Right renal cortex interstitium (tissue), 3 donors: ENCODE measurements at regions not wholly inside any gene's neighbourhood (a gene's known extent, or its start where the extent isn't known, plus 50 kb on each side); places are given as distances from the start of the nearest gene placed in this dataset.

Experiments used
- DNase-seq, 3 donors: peaks; one replicate each; pipeline ENCODE4 v3.0.0-alpha.2; 2013; ENCODE audit warnings: low read depth in 3 of 3, low spot score in 2 of 3

DNA sequence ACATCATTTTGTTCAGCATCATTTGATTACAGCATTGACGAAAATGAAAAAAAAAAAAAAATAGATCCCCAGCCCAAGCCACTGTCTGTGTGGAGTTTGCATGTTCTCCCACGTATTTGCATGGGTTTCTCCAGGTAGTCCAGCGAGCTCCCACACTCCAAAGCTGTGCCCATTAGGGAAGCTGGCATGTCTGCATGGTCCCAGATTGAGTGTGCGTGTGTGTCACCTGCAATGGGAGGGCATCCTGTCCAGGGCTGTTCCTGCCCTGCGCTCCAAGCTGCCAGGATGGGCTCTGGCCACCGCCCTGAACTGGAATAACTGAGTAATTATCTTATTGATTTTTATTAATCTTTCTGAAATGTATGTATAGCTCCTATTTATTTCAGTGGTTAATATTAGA lies 88.6 kb downstream of the KLF12 start:
- DNase-seq: no peak

DNA sequence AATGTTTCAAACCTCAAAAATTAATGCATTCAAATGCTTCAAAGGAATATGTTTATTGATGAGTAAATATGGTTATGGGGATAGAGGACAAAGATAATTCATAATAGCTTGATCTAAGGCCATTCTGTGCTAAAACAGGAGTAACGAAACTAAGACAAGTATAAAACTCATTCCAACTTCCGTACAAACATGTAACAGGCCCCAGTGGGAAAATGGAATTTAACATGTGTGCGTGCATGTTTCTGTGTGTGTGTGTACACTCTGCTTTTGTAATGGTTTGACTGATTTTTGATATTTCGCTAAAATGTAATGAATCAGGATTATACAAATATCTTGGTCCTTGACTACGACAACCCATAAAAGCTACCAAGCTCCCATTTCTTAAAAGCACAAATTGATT lies 91.0 kb downstream of the KLF12 start:
- DNase-seq: no peak

DNA sequence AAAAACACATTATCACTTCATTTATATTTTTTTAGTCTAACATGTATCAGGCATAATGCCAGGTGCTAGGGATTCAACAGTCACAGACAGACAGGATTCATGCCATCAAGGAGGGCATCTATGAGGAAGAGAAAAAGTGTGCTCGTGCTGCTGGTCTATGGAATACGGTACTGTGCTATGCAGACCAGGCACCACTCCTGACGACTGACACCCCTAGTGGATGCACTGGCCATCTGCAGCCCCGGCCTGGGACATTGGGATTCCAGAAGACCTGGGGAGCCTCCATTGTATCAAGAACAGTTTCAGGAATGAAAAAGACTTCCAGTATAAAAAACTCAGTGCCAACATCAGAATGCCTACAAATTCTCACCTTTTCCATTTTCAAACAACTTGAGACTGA lies 94.0 kb downstream of the KLF12 start:
- DNase-seq: no peak

DNA sequence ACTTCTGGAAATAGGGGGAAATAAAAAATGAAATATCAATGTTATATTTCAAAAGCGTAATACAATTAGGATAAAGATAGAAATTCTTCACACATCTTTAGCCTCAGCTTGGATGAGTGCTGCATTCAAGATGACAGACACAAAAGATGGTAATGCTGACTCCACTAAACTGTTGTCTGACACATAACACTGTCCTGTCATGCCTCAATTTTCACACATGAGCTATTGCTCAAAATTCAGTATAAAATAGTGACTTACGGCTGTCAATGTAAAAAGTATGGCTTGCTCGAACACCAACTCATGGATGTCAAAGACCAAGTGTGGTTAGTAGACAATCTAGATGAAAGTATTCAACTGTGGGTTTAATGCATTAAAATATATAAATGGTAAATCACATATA lies 94.5 kb downstream of the KLF12 start:
- DNase-seq: no peak

DNA sequence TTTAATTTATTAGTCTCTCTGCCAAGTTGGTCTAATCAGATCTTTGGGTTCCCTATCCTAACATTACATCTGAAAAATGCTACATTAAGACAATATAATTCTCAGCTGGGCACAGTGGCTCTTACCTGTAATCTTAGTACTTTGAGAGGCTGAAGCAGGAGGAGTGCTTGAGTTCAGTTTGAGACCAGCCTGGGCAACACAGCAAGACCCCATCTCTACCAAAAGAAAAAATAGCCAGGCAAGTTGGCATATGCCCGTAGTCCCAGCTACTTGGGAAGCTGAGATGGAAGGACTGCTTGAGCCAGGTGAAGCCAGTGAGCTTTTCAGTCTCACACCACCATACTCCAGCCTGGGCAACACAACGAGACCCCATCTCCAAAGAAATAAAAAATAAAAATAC lies 95.0 kb downstream of the KLF12 start:
- no peak for DNase-seq

DNA sequence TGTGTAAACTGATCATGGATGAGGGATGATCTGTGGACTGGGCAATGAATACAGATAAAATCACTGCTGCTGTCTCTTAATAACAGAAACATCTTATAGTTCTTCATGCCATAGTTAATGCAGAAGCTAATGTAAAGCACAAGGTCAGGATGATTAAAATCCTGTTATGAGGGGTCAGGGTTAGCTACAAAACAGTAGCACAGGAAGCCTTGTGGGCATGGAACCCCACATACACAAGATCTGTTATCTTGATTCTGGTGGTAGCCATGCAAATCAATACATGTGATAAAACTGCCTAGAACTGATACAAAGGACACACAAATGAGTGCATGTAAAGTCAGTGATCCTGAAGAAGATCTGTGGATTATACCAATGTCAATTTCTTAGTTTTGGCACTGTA lies 96.4 kb downstream of the KLF12 start:
- DNase-seq: no peak

DNA sequence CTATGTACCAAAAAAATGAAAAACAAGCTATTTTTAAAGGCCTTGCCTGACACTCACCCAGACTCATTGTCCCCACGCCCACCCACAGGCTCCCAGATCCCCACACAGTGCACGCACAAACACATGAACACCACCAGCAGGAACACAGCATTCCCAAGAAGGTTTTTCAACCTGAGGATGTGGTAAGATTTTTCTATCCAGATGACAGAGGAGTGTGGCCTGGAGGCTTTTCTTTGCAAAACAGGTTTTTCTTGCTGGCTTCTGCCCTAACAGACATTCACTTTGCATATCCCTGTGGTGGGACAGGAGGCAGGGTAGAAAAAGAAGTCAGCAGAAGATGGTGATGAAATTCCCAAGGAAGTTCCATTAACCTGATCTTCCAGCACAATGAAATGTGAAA lies 97.8 kb downstream of the KLF12 start:
- no peak for DNase-seq

DNA sequence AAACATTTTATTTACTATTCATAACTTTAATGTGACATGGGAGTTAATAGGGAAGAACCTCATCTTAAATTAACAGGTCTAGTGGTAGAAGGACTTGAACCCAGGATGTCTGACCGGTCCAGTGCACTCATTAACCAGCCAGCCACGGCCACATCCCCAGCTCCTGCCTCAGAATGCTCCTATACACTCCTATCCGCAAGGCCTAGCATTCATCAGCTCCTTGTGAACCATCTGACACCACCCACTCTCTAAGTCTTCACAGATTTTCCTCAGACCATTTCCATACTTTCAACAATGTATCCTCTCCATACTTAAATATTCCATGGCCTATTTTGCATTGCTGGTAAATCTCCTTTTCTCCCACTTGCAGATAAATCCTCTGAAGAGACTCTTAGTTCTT lies 98.3 kb downstream of the KLF12 start:
- no peak for DNase-seq

DNA sequence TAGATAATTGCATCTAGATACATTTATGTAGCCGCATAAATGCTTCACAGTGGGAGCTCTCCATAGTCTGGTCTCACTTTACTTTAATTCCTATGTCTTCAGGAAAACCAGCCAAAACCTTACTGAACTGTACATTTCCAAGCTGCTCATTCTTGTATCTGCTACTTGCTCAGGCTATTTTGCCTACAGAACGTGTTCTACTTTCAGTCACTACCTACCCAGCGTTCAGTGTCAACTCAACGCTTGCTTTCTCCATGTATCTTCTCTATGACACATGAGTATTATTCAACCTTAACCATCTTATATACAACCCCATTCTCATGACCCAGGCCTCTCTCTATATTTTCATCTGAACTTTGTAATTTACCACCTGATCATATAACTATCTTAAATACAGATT lies 101.9 kb downstream of the KLF12 start:
- DNase-seq: no peak

DNA sequence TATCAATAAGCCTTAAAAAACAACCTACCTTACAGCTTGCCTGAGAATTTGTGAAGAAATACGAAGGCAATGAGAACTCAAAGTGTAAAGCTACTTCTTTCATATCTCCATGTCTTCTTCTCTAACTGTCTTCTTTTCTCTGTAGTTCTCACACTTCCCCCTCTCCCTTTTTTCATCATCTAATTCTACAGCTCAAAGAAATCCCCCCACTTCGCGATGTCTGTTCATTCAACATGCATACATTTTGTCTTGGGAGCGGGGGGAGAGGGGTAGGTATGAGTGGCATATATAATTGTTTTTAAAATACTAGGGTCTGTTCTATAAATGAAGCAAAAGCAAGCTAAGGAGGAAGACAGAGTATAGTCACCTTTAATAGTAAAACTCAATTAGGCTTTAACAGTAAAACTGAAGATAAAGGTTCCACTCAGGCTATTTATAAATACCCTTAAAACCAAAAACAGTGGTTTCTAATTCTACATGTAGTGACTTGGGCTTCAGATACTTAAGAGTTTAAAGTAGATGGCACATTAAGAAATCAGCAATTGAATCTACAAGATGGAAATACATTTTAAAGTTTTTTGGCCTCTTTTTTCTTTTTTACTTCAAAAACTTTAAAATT lies 106.9 kb downstream of the KLF12 start:
- DNase-seq: no peak

DNA sequence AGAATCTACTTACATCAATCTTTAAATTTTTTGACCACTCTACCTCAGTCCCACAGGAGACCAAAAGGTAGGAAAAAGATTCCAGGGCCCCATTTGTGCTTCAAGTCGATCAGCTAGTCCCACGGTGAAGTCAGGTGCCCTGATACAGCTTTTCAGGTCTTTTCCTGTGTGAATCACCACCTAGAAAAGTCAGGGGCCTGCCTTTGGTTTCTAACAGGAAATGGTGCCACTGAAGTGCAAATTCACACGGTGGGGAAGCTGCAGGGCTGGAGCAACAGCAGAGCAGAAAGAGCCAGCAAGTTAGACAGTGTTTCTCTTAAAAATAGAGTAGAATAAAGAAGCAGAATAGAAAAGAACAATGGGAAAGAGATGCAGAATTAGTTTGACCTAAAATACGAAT lies 107.5 kb downstream of the KLF12 start:
- DNase-seq: no peak

DNA sequence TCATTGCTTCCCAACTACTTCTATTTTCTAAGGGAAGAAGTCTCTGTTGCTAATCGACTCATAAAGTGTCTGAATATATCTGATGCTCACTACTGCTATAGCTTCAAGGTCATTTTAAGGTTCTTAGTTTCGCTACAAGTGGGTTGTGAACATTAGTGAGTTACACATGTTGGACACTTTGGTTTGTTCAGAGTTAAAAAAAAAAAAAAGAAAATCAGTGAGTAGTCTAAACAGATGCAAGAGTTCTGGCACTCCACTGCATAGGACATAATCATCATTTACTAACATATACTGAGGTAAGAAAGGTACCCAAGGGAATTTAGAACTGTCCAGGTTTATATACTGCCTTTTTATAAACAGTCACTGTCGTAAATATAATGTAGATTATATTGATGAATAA lies 108.8 kb downstream of the KLF12 start:
- DNase-seq: no peak

DNA sequence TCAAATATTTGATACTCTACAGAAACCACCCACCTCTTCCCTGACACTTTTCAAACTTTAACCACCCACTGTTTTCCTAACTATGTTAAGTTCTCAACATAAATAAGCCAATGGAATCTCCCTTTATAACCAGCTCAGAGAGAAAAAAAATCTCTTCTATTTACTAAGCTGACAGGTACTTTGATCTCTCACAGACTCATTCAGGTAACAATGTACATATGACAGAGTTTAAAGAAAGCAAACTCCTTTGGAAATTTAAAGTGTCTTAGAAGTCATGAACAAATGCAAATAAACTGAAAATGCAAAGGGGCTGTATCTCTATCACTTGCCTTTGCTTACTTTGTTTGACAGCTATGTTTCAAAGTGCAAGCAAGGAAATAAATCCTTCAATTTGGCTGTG lies 109.3 kb downstream of the KLF12 start:
- no peak for DNase-seq

DNA sequence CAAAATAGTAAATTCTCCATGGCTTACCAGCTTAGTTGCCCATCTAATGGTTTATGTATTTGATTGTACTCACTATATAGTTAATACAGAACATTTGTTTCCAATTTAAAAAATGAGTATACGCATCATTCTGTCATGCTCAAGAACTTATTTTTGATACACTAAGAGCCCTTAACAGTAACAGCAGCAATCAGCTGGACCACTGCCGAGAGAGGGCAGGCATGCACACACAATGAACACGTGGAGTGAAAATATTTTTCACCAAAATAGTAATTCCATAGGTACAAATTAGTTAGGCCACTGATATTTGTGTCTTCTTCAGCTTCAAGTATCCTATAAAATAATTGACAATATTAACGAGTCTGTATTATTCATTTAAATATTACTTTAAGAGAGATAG lies 109.9 kb downstream of the KLF12 start:
- DNase-seq: no peak

DNA sequence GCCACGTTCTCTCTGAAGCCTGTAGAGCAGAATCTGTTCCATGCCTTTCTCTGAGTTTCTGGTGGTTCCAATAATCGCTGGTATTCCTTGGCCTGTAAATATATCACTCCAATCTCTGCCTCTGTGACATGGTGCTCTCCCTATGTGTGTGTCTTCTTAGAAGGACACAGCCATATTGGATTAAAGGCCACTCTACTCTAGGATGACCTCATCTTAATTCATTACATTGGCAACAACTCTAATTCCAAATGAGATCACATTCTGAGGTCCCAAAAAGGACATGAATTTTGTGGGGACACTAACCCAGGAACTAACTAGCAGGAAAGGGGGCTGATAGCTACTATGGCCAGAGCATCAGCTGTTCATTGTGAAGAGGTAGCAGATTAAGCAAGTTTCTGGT lies 110.7 kb downstream of the KLF12 start:
- no peak for DNase-seq

DNA sequence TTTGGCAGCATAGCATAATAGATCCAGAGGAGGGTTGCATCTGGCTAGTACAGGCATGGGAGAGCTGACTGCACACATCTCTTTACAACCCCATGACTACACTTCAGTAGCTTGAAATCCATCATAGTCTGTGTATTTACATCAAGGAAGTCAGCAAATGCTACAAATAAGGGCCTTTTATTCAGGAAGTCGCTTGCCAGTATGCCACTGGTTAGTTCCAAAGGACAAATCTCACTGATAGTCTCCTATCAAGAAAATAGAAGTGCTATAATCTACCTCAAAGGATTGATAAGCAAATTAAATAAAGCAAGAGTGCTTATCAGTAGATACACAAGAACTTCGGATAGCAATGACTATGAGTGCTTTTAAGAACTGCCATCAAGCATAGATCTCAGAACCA lies 112.7 kb downstream of the KLF12 start:
- DNase-seq: no peak

DNA sequence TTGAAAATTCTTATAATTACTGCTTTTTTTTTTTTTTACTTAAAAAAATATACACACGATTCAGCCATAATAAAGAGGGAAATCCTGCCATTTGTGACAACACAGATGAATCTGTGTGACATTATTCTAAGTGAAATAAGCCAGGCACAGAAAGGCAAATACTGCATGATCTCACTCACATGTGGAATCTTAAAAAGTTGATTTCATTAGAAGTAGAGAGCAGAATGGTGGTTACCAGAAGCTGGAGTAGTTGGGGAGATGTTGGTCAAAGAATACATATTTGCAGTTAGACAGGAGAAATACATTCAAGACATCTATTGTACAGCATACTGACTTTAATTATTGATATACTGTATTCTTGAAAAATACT lies 116.2 kb downstream of the KLF12 start:
- no peak for DNase-seq

DNA sequence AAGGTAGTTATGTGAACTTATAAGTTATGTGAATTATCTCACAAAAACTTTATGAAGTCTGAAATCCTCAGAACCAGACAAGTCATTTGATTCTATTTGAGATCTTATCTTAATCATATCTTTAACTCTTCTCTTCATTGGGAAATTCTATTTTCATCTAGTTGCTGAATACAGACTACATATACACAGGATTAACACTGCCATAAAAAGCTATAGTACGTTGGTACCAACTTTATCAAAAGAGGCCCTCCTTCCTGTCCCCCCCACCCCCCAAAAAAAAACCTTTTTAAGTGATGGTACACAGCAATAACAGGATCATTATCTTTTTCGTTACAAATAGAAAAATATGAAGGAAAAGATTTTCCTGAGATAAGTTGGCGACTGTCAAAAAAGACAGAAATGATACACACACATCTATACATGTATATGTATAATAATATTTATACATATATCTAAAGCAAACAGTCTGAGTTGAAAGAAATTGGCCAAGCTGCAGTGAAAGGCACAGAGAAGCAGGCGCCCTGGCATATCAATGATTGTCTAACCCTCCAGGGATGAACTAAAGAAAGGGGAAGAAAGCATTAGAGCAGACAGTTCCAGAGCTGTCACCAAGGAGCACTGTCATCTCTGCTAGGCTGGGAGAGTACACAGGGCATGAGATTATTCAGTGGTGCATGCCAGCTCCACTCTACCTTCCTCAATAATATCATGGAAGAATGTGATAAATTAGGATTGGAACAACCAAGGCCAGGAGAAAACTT lies 116.7 kb downstream of the KLF12 start:
- DNase-seq: no peak

DNA sequence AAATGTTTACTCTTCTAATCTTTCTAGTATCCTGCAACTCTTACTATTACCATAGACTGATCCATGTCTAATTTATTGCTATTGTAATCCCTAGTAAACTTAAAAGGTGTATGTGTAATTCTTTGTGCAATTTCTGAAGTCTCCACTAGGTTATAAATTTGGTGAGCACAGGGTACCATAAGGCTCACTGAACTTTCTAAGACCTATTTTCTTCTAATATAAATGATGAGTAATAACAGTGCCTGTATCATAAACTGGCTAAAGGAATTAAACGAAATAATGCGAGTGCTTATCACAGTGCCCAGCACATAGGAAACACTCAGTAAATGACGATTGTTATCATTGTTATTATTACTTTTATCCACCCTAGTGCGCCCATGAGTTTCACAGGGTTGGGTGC lies 119.1 kb downstream of the KLF12 start:
- no peak for DNase-seq

DNA sequence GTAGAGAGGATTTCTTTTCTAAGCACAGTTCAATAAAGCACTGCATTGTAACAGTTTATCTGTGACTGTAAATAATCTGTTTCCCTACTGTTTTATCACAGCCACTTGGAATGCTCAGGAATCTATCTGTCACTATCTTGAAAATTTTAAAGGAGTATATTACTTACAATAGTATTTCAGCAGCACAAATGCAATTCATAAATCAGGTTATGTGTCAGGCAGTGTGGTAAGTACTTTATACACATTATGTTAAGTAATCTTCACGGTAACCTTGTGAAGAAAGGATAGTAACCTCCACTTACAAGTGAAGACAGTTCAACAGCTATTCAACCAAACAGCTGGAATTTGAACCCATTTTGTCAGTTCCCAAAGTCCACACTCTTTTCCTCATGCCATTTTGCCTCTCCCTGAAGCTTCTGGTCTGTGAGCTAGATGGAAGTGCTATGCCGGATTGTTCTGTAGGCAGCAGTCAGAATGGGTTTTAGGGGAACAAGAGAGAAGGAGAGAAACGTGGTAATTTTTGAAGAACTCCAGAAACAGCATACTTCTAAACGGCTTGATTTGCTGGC lies 125.0 kb downstream of the KLF12 start:
- DNase-seq: no peak

DNA sequence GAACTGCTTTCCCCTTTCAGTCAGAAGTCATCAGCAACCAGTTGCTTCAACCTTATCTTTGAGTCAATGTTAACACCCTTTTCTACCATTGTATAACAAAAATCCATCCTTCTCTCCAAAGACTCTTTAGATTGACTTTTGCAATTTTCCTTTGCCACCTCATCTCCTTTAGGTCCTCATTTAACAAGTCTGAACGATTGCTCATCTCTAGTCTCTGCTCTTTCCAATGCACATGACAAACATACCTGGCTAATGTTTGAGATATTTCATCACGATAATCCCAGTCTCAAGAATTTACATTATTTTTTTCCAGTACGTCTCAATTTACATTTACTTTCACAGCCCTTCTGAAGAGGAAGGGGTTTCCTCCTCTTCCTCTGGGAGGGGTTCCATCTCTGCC lies 127.5 kb downstream of the KLF12 start:
- DNase-seq: no peak

DNA sequence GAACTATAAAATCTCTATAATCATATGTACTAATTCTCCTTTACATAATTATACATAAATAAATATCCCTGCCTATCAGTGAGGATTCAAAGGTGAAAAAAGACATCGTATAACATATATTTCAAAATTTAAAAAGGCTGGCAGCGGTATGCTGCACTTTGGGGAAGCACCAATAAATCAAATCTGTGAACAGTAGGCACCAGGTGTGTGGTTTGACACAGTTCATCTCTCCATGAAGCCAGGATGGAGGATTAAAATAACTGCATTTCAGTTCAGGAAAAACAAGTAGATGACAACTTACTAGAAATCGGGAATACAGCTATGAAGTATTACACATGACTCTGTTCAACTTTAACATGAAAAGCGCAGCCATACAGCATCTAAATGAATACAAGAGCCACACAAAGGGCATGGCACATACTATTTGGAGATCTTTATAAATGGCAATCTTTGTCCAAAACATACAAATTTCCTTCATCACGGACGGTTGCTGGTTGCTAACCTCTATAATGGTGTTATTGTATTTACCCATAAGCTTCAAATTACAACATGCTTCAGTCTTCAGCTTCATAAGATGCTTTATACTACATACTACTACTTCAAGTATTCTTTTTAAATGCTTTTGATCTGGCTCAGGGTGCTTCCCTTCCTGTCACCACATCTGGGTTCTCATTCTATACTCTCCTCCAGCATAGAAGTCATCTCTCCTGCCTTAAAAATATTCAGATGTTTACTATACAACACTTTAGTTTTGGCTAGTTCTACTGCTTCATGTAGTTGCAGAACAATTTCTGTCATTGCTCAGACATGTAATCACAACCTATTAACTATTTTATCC lies 128.7 kb downstream of the KLF12 start:
- DNase-seq: no peak
